AG10803 (cell line): ENCODE measurements at regions not wholly inside any gene's neighbourhood (a gene's known extent, or its start where the extent isn't known, plus 50 kb on each side); places are given as distances from the start of the nearest gene placed in this dataset.

Source experiments
- DNase-seq: peaks from one replicate; pipeline ENCODE4 v3.0.0; 2010; ENCODE audit warnings: low read depth
- H3K4me3 ChIP-seq: 2 replicates; pipeline ENCODE4 v1.5.1; 2011; ENCODE audit warnings: mild to moderate bottlenecking, low read length, control low read depth
- CTCF ChIP-seq: conservative IDR thresholded peaks from 2 replicates; pipeline ENCODE4 v1.5.1; 2011; ENCODE audit warnings: mild to moderate bottlenecking, low read length, control low read depth, inconsistent platforms

- TF ChIP-seq CTCF: no peak
- no peak for DNase-seq
- no peak overlapping the region for H3K4me3 ChIP-seq
These were observed 428.0 kb downstream of the SLITRK6 start for GRCh38 chr13:85371254-85371653.

- H3K4me3 ChIP-seq: no peak overlapping the region
- DNase-seq: no peak
- no peak for TF ChIP-seq CTCF
These were observed 430.5 kb downstream of the SLITRK6 start for GRCh38 chr13:85368686-85369085.

- no peak for TF ChIP-seq CTCF
- H3K4me3 ChIP-seq: no peak overlapping the region
- no peak for DNase-seq
These were observed 431.3 kb downstream of the SLITRK6 start for GRCh38 chr13:85367887-85368286.

- DNase-seq: no peak
- H3K4me3 ChIP-seq: no peak overlapping the region
- no peak for TF ChIP-seq CTCF
These were observed 432.3 kb downstream of the SLITRK6 start for GRCh38 chr13:85366759-85367417.

GRCh38 chr13:85363504-85363903 lies 435.7 kb downstream of the SLITRK6 start:
- no peak for TF ChIP-seq CTCF
- no peak for DNase-seq
- no peak overlapping the region for H3K4me3 ChIP-seq

- TF ChIP-seq CTCF: no peak
- DNase-seq: no peak
- H3K4me3 ChIP-seq: no peak overlapping the region
These were observed 436.2 kb downstream of the SLITRK6 start for GRCh38 chr13:85362980-85363379.

GRCh38 chr13:85347251-85347650 lies 452.0 kb downstream of the SLITRK6 start:
- no peak for DNase-seq
- TF ChIP-seq CTCF: no peak

More at GRCh38 chr13:85347251-85347650, 452.0 kb downstream of the SLITRK6 start:
- H3K4me3 ChIP-seq: no peak overlapping the region
